A549 (cell line): ENCODE measurements at regions not wholly inside any gene's neighbourhood (a gene's known extent, or its start where the extent isn't known, plus 50 kb on each side); places are given as distances from the start of the nearest gene placed in this dataset.

Experiments used
- ATAC-seq, 2 experiments: fragments of 200-7000 bp in 1 of 2; fragments of >200 bp in 1 of 2; cut with Nextera tagmentation in 1 of 2; cut with Tn5 transposase in 1 of 2; 3 replicates each; pipeline versions ENCODE4 v1.8.0 to v1.9.1; 2018 to 2020; ENCODE audit warnings: mild to moderate bottlenecking in 1 of 2, moderate library complexity in 1 of 2
- CTCF ChIA-PET: fragments of 300-600 bp; sonication (Branson Sonifier 250); formaldehyde crosslinking; extraction: SDS; loops from one replicate; lab custom pipeline; 2021; ENCODE audit warnings: antibody characterized with exemption, inconsistent platforms; lab: Yijun Ruan, JAX
- POLR2A ChIA-PET: fragments of 350-600 bp; formaldehyde crosslinking; extraction: SDS; loops from one replicate; lab custom pipeline; 2021; ENCODE audit warnings: antibody characterized with exemption, inconsistent platforms; lab: Yijun Ruan, JAX
- DNase-seq, 2 experiments: peaks; one replicate each; pipeline versions ENCODE4 v3.0.0 to v3.0.0-alpha.2; 2011 to 2016; ENCODE audit warnings: low read depth in 1 of 2, low spot score in 1 of 2
- FAIRE-seq: peaks from 2 replicates; lab custom pipeline; 2011; peaks lifted over from hg19 to GRCh38; lab: Jason Lieb, UNC
- H3K27ac ChIP-seq, 2 experiments: fragments of >200 bp; sonication (Bioruptor Twin); formaldehyde crosslinking; 3 replicates each; pipeline ENCODE4 v1.5.1; 2016 to 2017
- H3K4me1 ChIP-seq: fragments of >200 bp; sonication (Bioruptor Twin); formaldehyde crosslinking; 3 replicates; pipeline ENCODE4 v1.6.1; 2016
- H3K4me2 ChIP-seq: fragments of >200 bp; sonication (Bioruptor Twin); formaldehyde crosslinking; 3 replicates; pipeline ENCODE4 v1.6.1; 2016
- H3K4me3 ChIP-seq: fragments of >200 bp; sonication (Bioruptor Twin); formaldehyde crosslinking; 3 replicates; pipeline ENCODE4 v1.5.1; 2016
- H3K9me3 ChIP-seq: fragments of >200 bp; sonication (Bioruptor Twin); formaldehyde crosslinking; 3 replicates; pipeline ENCODE4 v1.6.1; 2016
- BHLHE40 ChIP-seq: IDR thresholded peaks from 2 replicates; pipeline ENCODE4 v1.6.1; 2012; ENCODE audit warnings: low read depth, low read length, inconsistent platforms
- CBX8 ChIP-seq: fragments of 200-600 bp; sonication (generic); IDR thresholded peaks from 2 replicates; pipeline ENCODE4 v1.6.1; 2016
- CHD2 ChIP-seq: fragments of 150-350 bp; IDR thresholded peaks from 2 replicates; pipeline ENCODE4 v1.6.1; 2014; ENCODE audit warnings: low read length; ENCODE audit not compliant: partially characterized antibody
- CHD4 ChIP-seq: fragments of 200-600 bp; sonication (generic); IDR thresholded peaks from 2 replicates; pipeline ENCODE4 v1.6.1; 2016; ENCODE audit warnings: antibody characterized with exemption, mild to moderate bottlenecking, borderline replicate concordance
- EHF ChIP-seq: fragments of 250-450 bp; sonication (Bioruptor Pico); IDR thresholded peaks from 2 replicates; pipeline ENCODE4 v1.5.0; 2020; ENCODE audit warnings: mild to moderate bottlenecking
- FOXS1 ChIP-seq: fragments of 250-450 bp; sonication (Bioruptor Pico); IDR thresholded peaks from 2 replicates; pipeline ENCODE4 v1.5.0; 2020; ENCODE audit warnings: mild to moderate bottlenecking, moderate library complexity
- HOXB5 ChIP-seq: fragments of 250-450 bp; sonication (Bioruptor Pico); IDR thresholded peaks from 2 replicates; pipeline ENCODE4 v1.5.0; 2020; ENCODE audit warnings: mild to moderate bottlenecking, moderate library complexity
- KDM5A ChIP-seq: fragments of 200-600 bp; sonication (generic); IDR thresholded peaks from 2 replicates; pipeline ENCODE4 v1.6.1; 2016; ENCODE audit warnings: antibody characterized with exemption, mild to moderate bottlenecking
- MAFK ChIP-seq: fragments of 450-650 bp; IDR thresholded peaks from 2 replicates; pipeline ENCODE4 v1.6.1; 2014; ENCODE audit not compliant: partially characterized antibody
- MAZ ChIP-seq: fragments of 150-350 bp; IDR thresholded peaks from 2 replicates; pipeline ENCODE4 v1.6.1; 2014; ENCODE audit warnings: antibody characterized with exemption, low read depth, low read length, borderline replicate concordance
- NPAS2 ChIP-seq: fragments of 250-450 bp; sonication (Bioruptor Pico); IDR thresholded peaks from 2 replicates; pipeline ENCODE4 v1.8.0; 2022; ENCODE audit warnings: mild to moderate bottlenecking, moderate library complexity, borderline replicate concordance
- PHF8 ChIP-seq: fragments of 200-600 bp; sonication (generic); IDR thresholded peaks from 2 replicates; pipeline ENCODE4 v1.6.1; 2016; ENCODE audit warnings: low read depth, mild to moderate bottlenecking, antibody characterized with exemption, moderate library complexity, borderline replicate concordance
- RAD21 ChIP-seq, 2 experiments: fragments of >200 bp in 1 of 2; sonication (Bioruptor Twin) in 1 of 2; formaldehyde crosslinking in 1 of 2; IDR thresholded peaks in 1 of 2; conservative IDR thresholded peaks in 1 of 2; 2 replicates in 1 of 2; 3 replicates in 1 of 2; pipeline ENCODE4 v1.6.1; 2012 to 2018; ENCODE audit warnings: inconsistent platforms in 1 of 2
- RARB ChIP-seq: fragments of 250-450 bp; sonication (Bioruptor Pico); IDR thresholded peaks from 2 replicates; pipeline ENCODE4 v1.8.0; 2021; ENCODE audit warnings: mild to moderate bottlenecking, moderate library complexity
- SMC3 ChIP-seq: fragments of >200 bp; sonication (Bioruptor Twin); formaldehyde crosslinking; IDR thresholded peaks from 3 replicates; pipeline ENCODE4 v1.6.1; 2018; ENCODE audit warnings: inconsistent platforms
- SREBF2 ChIP-seq: fragments of 450-650 bp; IDR thresholded peaks from 2 replicates; pipeline ENCODE4 v1.6.1; 2014; ENCODE audit warnings: mild to moderate bottlenecking, moderate library complexity
- TFCP2L1 ChIP-seq: fragments of 250-450 bp; sonication (Bioruptor Pico); IDR thresholded peaks from 2 replicates; pipeline ENCODE4 v1.5.0; 2021; ENCODE audit warnings: mild to moderate bottlenecking
- ZSCAN20 ChIP-seq: fragments of 250-450 bp; sonication (Bioruptor Pico); IDR thresholded peaks from 2 replicates; pipeline ENCODE4 v1.8.0; 2022; ENCODE audit warnings: mild to moderate bottlenecking, moderate library complexity
- WGBS: methylation state at CpG from one replicate; pipeline ENCODE4 v1.1.6; 2017; ENCODE audit errors: missing lambda C conversion rate; 5-methylcytosine and 5-hydroxymethylcytosine counted together
- TF ChIP-seq, protein P1 (sequence below): fragments of >200 bp; sonication (Bioruptor Twin); formaldehyde crosslinking; IDR thresholded peaks from 2 replicates; pipeline ENCODE4 v1.6.1; 2016
- TF ChIP-seq, protein P2 (sequence below): fragments of 200-600 bp; sonication (generic); IDR thresholded peaks from 2 replicates; pipeline ENCODE4 v1.6.1; 2016; ENCODE audit warnings: antibody characterized with exemption, mild to moderate bottlenecking, moderate library complexity
- TF ChIP-seq, protein P3 (sequence below): fragments of 250-450 bp; sonication (Bioruptor Pico); IDR thresholded peaks from 2 replicates; pipeline ENCODE4 v1.5.0; 2020; ENCODE audit warnings: low read depth, mild to moderate bottlenecking, moderate library complexity
- TF ChIP-seq, protein P4 (sequence below): IDR thresholded peaks from 2 replicates; pipeline ENCODE4 v1.6.1; 2012
- TF ChIP-seq, protein P5 (sequence below): IDR thresholded peaks from 2 replicates; pipeline ENCODE4 v1.6.1; 2012; ENCODE audit warnings: low read depth, borderline replicate concordance
- TF ChIP-seq, protein P6 (sequence below): fragments of >200 bp; sonication (Bioruptor Twin); formaldehyde crosslinking; IDR thresholded peaks from 3 replicates; pipeline ENCODE4 v1.5.1; 2016
- TF ChIP-seq, protein P7 (sequence below): IDR thresholded peaks from 2 replicates; pipeline ENCODE4 v1.6.1; 2012

DNA sequence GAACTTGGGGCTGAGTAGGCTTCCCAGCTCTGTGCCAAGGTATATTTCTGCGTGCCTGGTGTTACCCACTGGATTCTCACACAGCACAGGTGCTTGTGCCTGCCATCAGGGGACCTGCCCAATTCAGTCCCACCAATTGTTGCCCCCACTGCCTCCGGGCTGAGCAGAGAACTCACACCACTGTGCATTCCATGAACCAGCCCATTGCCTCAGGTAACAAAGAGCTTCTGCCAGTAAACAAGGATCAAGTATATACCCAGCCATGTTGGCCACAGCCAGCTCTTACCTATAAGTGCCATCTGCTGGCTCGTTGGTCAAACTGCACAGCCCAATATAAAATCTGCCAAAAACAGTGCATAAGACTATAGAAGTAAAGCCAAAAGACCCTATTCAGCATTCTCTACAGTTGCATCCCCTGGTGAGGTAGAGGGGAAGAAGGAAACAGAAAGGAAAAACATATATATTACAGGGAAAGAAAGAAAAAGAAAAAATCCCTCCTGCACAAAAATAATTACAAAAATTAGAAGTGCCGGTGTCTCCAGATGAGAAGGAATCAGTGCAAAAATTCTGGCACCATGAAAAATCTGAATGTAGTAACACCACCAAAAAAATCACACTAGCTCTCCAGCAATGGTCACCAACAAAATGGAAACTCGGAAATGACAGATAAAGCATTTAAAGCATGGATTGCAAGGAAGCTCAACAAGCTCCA lies 241.4 kb downstream of the IBTK start:
- POLR2A ChIA-PET, result no interaction called here
- FAIRE-seq, result no peak
- 29% methylated on average over 3 of the region's 5 CpGs for WGBS
- CTCF ChIA-PET, result interaction anchor here (0.7 to 1.6 kb wide), 8 partner anchors 8 to 431 kb away, joined by 3 to 5 read pairs (median 3); no protein-coding TSS in a partner anchor
- Histone ChIP-seq H3K4me2 (no peak overlapping the region), H3K4me3 (no peak overlapping the region), H3K27ac (no peak overlapping the region), H3K9me3 (peaks cover 11% of the 10 kb centered on the region), H3K4me1 (no peaks in the 10 kb centered on the region)
- peak; percentile 43 to 77; a peak in 4 of 6 replicates for ATAC-seq
- peak in 1 of 2 experiments; percentile 44 for DNase-seq
- TF ChIP-seq, protein P1, sequence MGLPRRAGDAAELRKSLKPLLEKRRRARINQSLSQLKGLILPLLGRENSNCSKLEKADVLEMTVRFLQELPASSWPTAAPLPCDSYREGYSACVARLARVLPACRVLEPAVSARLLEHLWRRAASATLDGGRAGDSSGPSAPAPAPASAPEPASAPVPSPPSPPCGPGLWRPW, result no peak
- TF ChIP-seq, protein P2, sequence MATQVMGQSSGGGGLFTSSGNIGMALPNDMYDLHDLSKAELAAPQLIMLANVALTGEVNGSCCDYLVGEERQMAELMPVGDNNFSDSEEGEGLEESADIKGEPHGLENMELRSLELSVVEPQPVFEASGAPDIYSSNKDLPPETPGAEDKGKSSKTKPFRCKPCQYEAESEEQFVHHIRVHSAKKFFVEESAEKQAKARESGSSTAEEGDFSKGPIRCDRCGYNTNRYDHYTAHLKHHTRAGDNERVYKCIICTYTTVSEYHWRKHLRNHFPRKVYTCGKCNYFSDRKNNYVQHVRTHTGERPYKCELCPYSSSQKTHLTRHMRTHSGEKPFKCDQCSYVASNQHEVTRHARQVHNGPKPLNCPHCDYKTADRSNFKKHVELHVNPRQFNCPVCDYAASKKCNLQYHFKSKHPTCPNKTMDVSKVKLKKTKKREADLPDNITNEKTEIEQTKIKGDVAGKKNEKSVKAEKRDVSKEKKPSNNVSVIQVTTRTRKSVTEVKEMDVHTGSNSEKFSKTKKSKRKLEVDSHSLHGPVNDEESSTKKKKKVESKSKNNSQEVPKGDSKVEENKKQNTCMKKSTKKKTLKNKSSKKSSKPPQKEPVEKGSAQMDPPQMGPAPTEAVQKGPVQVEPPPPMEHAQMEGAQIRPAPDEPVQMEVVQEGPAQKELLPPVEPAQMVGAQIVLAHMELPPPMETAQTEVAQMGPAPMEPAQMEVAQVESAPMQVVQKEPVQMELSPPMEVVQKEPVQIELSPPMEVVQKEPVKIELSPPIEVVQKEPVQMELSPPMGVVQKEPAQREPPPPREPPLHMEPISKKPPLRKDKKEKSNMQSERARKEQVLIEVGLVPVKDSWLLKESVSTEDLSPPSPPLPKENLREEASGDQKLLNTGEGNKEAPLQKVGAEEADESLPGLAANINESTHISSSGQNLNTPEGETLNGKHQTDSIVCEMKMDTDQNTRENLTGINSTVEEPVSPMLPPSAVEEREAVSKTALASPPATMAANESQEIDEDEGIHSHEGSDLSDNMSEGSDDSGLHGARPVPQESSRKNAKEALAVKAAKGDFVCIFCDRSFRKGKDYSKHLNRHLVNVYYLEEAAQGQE, result no peak
- TF ChIP-seq MAFK (no peak), HOXB5 (no peak), BHLHE40 (no peak), EHF (CRISPR knock-in tag) (no peak), CHD2 (no peak), PHF8 (no peak), SMC3 (peak; percentile 51), SREBF2 (no peak), MAZ (no peak), FOXS1 (CRISPR knock-in tag) (no peak), NPAS2 (CRISPR knock-in tag) (no peak), KDM5A (no peak), CHD4 (no peak), RAD21 (conservative IDR thresholded peaks at IDR 0.05 in 1 of 2, IDR thresholded peaks at IDR 0.05 in 1 of 2) (peak; percentile 66 to 71), CBX8 (no peak), TFCP2L1 (CRISPR knock-in tag) (no peak), RARB (CRISPR knock-in tag) (no peak), ZSCAN20 (CRISPR knock-in tag) (no peak)
- TF ChIP-seq, protein P3, sequence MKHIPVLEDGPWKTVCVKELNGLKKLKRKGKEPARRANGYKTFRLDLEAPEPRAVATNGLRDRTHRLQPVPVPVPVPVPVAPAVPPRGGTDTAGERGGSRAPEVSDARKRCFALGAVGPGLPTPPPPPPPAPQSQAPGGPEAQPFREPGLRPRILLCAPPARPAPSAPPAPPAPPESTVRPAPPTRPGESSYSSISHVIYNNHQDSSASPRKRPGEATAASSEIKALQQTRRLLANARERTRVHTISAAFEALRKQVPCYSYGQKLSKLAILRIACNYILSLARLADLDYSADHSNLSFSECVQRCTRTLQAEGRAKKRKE (CRISPR knock-in tag), result no peak
- TF ChIP-seq, protein P4, sequence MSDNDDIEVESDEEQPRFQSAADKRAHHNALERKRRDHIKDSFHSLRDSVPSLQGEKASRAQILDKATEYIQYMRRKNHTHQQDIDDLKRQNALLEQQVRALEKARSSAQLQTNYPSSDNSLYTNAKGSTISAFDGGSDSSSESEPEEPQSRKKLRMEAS, result no peak
- TF ChIP-seq, protein P5, sequence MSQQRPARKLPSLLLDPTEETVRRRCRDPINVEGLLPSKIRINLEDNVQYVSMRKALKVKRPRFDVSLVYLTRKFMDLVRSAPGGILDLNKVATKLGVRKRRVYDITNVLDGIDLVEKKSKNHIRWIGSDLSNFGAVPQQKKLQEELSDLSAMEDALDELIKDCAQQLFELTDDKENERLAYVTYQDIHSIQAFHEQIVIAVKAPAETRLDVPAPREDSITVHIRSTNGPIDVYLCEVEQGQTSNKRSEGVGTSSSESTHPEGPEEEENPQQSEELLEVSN, result no peak
- TF ChIP-seq, protein P6, sequence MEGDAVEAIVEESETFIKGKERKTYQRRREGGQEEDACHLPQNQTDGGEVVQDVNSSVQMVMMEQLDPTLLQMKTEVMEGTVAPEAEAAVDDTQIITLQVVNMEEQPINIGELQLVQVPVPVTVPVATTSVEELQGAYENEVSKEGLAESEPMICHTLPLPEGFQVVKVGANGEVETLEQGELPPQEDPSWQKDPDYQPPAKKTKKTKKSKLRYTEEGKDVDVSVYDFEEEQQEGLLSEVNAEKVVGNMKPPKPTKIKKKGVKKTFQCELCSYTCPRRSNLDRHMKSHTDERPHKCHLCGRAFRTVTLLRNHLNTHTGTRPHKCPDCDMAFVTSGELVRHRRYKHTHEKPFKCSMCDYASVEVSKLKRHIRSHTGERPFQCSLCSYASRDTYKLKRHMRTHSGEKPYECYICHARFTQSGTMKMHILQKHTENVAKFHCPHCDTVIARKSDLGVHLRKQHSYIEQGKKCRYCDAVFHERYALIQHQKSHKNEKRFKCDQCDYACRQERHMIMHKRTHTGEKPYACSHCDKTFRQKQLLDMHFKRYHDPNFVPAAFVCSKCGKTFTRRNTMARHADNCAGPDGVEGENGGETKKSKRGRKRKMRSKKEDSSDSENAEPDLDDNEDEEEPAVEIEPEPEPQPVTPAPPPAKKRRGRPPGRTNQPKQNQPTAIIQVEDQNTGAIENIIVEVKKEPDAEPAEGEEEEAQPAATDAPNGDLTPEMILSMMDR, result peak; percentile 32
- TF ChIP-seq, protein P7, sequence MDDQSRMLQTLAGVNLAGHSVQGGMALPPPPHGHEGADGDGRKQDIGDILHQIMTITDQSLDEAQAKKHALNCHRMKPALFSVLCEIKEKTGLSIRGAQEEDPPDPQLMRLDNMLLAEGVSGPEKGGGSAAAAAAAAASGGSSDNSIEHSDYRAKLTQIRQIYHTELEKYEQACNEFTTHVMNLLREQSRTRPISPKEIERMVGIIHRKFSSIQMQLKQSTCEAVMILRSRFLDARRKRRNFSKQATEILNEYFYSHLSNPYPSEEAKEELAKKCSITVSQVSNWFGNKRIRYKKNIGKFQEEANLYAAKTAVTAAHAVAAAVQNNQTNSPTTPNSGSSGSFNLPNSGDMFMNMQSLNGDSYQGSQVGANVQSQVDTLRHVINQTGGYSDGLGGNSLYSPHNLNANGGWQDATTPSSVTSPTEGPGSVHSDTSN, result no peak
